NCI-H524 (cell line): ENCODE measurements at regions not wholly inside any gene's neighbourhood (a gene's known extent, or its start where the extent isn't known, plus 50 kb on each side); places are given as distances from the start of the nearest gene placed in this dataset.

Source experiments
- DNase-seq, 2 experiments: peaks; one replicate each; lab custom pipeline; 2025; lab: John Stamatoyannopoulos, UW

GRCh38 chr13:24008679-24009078 lies 111.4 kb upstream of the C1QTNF9B start:
- DNase-seq, result no peak

- DNase-seq, result no peak
These were observed 114.0 kb upstream of the C1QTNF9B start for GRCh38 chr13:24011266-24011665.

- peak in 1 of 2 experiments; percentile 66 for DNase-seq
These were observed 115.3 kb upstream of the C1QTNF9B start for GRCh38 chr13:24012648-24013047.

- DNase-seq, result no peak
These were observed 115.9 kb upstream of the C1QTNF9B start for GRCh38 chr13:24013189-24013588.

GRCh38 chr13:24016046-24016445 lies 118.7 kb upstream of the C1QTNF9B start:
- no peak for DNase-seq

GRCh38 chr13:24022568-24022967 lies 125.3 kb upstream of the C1QTNF9B start:
- no peak for DNase-seq

GRCh38 chr13:24023073-24023472 lies 125.8 kb upstream of the C1QTNF9B start:
- DNase-seq, result no peak

- no peak for DNase-seq
These were observed 130.2 kb upstream of the C1QTNF9B start for GRCh38 chr13:24027494-24027893.

GRCh38 chr13:24032252-24032651 lies 128.3 kb upstream of the SPATA13 start:
- no peak for DNase-seq

GRCh38 chr13:24032674-24033073 lies 127.8 kb upstream of the SPATA13 start:
- DNase-seq, result no peak

GRCh38 chr13:24033527-24034302 lies 126.8 kb upstream of the SPATA13 start:
- DNase-seq, result no peak

GRCh38 chr13:24035411-24035810 lies 125.1 kb upstream of the SPATA13 start:
- no peak for DNase-seq

GRCh38 chr13:24036115-24036514 lies 124.4 kb upstream of the SPATA13 start:
- no peak for DNase-seq

- DNase-seq, result peak in 1 of 2 experiments; percentile 26
These were observed 122.1 kb upstream of the SPATA13 start for GRCh38 chr13:24038405-24038804.

GRCh38 chr13:24038841-24039330 lies 121.6 kb upstream of the SPATA13 start:
- no peak for DNase-seq

- DNase-seq, result peak in 1 of 2 experiments; percentile 26
These were observed 120.7 kb upstream of the SPATA13 start for GRCh38 chr13:24039621-24040475.

GRCh38 chr13:24040835-24041234 lies 119.7 kb upstream of the SPATA13 start:
- no peak for DNase-seq

- no peak for DNase-seq
These were observed 118.8 kb upstream of the SPATA13 start for GRCh38 chr13:24041651-24042225.

- DNase-seq, result no peak
These were observed 117.6 kb upstream of the SPATA13 start for GRCh38 chr13:24042710-24043440.

- DNase-seq, result no peak
These were observed 116.8 kb upstream of the SPATA13 start for GRCh38 chr13:24043590-24044350.

- DNase-seq, result no peak
These were observed 114.9 kb upstream of the SPATA13 start for GRCh38 chr13:24045597-24045996.
